Nephron (organoid): ENCODE measurements at regions not wholly inside any gene's neighbourhood (a gene's known extent, or its start where the extent isn't known, plus 50 kb on each side); places are given as distances from the start of the nearest gene placed in this dataset.

ENCODE experiments used
- H3K27ac Mint-ChIP-seq, 3 experiments: 2 replicates each; pipeline ENCODE4 v1.8.0; 2020; ENCODE audit warnings: mixed read lengths in 3 of 3, mild to moderate bottlenecking in 2 of 3, moderate library complexity in 1 of 3
- H3K27me3 Mint-ChIP-seq: 2 replicates; pipeline ENCODE4 v1.8.0; 2021; ENCODE audit warnings: low read depth, mild to moderate bottlenecking, moderate library complexity, mixed read lengths
- H3K36me3 Mint-ChIP-seq: 2 replicates; pipeline ENCODE4 v1.8.0; 2020; ENCODE audit warnings: low read depth, mixed read lengths
- H3K4me1 Mint-ChIP-seq: 2 replicates; pipeline ENCODE4 v1.8.0; 2020; ENCODE audit warnings: mixed read lengths
- H3K4me3 Mint-ChIP-seq, 3 experiments: 2 replicates each; pipeline ENCODE4 v1.8.0; 2020; ENCODE audit warnings: mild to moderate bottlenecking in 3 of 3, mixed read lengths in 3 of 3, moderate library complexity in 2 of 3
- H3K9me3 Mint-ChIP-seq: 2 replicates; pipeline ENCODE4 v1.8.0; 2020; ENCODE audit warnings: mixed read lengths
- TF ChIP-seq, protein P1 (sequence below), 3 experiments: fragments of 200-600 bp; sonication (generic); IDR thresholded peaks; one replicate each; pipeline ENCODE4 v1.5.0; 2021; ENCODE audit warnings: antibody characterized with exemption in 3 of 3; ENCODE audit not compliant: unreplicated experiment in 3 of 3

GRCh38 chr2:14018620-14019019, 613.9 kb upstream of the LRATD1 start:
- H3K36me3 Mint-ChIP-seq, result no peaks in the 10 kb centered on the region
- H3K4me1 Mint-ChIP-seq, result peaks cover 12% of the 10 kb centered on the region
- H3K9me3 Mint-ChIP-seq, result no peaks in the 10 kb centered on the region
- H3K27me3 Mint-ChIP-seq, result no peaks in the 10 kb centered on the region
- no peak overlapping the region for H3K27ac Mint-ChIP-seq
- H3K4me3 Mint-ChIP-seq, result no peak overlapping the region
- TF ChIP-seq, protein P1, sequence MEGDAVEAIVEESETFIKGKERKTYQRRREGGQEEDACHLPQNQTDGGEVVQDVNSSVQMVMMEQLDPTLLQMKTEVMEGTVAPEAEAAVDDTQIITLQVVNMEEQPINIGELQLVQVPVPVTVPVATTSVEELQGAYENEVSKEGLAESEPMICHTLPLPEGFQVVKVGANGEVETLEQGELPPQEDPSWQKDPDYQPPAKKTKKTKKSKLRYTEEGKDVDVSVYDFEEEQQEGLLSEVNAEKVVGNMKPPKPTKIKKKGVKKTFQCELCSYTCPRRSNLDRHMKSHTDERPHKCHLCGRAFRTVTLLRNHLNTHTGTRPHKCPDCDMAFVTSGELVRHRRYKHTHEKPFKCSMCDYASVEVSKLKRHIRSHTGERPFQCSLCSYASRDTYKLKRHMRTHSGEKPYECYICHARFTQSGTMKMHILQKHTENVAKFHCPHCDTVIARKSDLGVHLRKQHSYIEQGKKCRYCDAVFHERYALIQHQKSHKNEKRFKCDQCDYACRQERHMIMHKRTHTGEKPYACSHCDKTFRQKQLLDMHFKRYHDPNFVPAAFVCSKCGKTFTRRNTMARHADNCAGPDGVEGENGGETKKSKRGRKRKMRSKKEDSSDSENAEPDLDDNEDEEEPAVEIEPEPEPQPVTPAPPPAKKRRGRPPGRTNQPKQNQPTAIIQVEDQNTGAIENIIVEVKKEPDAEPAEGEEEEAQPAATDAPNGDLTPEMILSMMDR (IDR thresholded peaks at IDR 0.05; ENCODE audit: unreplicated experiment in 3 of 3), result no peak

GRCh38 chr2:14023558-14023957, 609.0 kb upstream of the LRATD1 start:
- Mint-ChIP-seq H3K27ac (no peak overlapping the region), H3K36me3 (no peaks in the 10 kb centered on the region), H3K9me3 (no peaks in the 10 kb centered on the region), H3K27me3 (no peaks in the 10 kb centered on the region), H3K4me3 (no peak overlapping the region), H3K4me1 (no peaks in the 10 kb centered on the region)
- TF ChIP-seq, protein P1 (IDR thresholded peaks at IDR 0.05; ENCODE audit: unreplicated experiment in 3 of 3), result no peak

DNA sequence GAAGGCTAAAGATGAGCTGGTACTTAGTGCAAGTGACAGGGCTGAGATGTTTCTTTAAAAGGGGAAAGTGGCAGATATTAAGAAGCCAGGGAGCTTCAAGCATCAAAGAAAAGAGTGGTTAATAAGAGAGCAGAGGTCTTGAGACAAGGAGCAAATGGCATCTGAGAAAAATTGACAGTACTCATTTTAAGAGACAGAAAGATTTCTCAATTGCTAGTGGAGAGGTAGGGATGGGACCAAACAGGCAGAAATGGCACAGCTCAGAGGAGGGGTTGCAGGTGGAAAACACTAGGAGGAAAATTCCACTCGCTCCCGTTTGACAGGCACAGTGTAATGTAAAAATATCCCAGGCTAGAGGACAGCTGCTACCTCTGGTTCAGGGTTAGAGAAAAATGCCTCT, 593.4 kb upstream of the LRATD1 start:
- TF ChIP-seq, protein P1 (IDR thresholded peaks at IDR 0.05; ENCODE audit: unreplicated experiment in 3 of 3), result no peak
- Mint-ChIP-seq H3K36me3 (no peaks in the 10 kb centered on the region), H3K4me1 (no peaks in the 10 kb centered on the region), H3K27ac (no peak overlapping the region), H3K9me3 (no peaks in the 10 kb centered on the region), H3K4me3 (no peak overlapping the region), H3K27me3 (no peaks in the 10 kb centered on the region)

DNA sequence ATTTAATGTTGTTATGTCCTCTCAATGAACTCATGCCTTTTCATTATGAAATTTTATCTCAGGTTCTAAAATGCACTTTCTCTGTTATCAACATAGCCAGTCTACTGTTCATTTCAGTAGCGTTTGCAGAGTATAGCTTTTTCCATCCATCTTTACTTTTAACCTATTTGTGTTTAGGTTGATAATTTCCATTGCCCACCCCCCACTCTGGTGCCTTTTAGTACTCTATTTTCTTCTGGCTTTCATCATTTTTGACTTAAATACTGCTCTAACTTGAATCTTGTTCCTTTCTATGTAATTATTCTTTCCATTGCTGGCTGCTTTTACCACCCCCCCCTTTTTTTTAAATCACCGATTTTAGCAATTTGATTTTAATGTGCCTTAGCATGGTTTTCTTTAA, 585.0 kb upstream of the LRATD1 start:
- Mint-ChIP-seq H3K27ac (no peak overlapping the region), H3K9me3 (no peaks in the 10 kb centered on the region), H3K4me1 (no peaks in the 10 kb centered on the region), H3K4me3 (no peak overlapping the region), H3K36me3 (no peaks in the 10 kb centered on the region), H3K27me3 (no peaks in the 10 kb centered on the region)
- TF ChIP-seq, protein P1 (IDR thresholded peaks at IDR 0.05; ENCODE audit: unreplicated experiment in 3 of 3), result no peak

DNA sequence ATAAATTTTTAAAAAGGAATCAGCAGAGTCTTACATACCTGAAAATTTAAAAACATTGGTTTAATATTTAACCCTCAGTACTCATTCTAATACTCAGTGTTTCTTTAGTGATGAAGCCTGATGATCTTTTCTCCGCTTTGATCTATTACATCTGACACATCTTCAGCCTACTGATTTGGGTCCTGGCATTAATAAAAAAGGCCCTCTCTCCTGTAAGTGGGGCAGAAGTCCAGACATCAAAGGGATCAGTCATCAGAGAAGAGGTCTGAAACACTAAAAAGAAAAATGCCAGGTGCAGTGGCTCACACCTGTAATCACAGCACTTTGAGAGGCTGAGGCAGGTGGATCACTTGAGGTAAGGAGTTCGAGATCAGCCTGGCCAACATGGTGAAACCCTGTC, 581.1 kb upstream of the LRATD1 start:
- TF ChIP-seq, protein P1 (IDR thresholded peaks at IDR 0.05; ENCODE audit: unreplicated experiment in 3 of 3), result no peak
- no peak overlapping the region for H3K4me3 Mint-ChIP-seq
- no peaks in the 10 kb centered on the region for H3K4me1 Mint-ChIP-seq
- no peaks in the 10 kb centered on the region for H3K9me3 Mint-ChIP-seq
- H3K27ac Mint-ChIP-seq, result no peak overlapping the region
- no peaks in the 10 kb centered on the region for H3K36me3 Mint-ChIP-seq
- H3K27me3 Mint-ChIP-seq, result no peaks in the 10 kb centered on the region

DNA sequence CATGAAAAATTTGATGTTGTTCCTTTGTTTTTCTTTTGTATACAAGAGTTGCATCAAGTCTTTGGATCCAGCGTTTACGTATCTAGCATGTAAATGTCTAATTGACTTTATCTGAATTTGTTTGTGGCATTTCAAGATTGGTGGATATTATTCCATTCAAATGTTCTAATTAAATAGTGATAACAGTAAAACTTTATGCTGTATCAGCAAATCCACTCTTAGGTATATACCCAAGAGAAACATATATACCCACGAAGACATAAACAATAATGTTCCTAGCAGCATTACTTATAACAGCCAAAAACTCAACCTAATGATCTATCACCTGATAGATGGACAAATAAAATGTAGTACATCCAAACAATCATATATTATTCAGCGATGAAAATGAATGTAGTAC, 579.4 kb upstream of the LRATD1 start:
- no peaks in the 10 kb centered on the region for H3K9me3 Mint-ChIP-seq

More for the DNA sequence above, 579.4 kb upstream of the LRATD1 start:
- H3K4me3 Mint-ChIP-seq, result no peak overlapping the region
- no peaks in the 10 kb centered on the region for H3K27me3 Mint-ChIP-seq
- H3K4me1 Mint-ChIP-seq, result no peaks in the 10 kb centered on the region
- no peak overlapping the region for H3K27ac Mint-ChIP-seq
- no peaks in the 10 kb centered on the region for H3K36me3 Mint-ChIP-seq
- TF ChIP-seq, protein P1 (IDR thresholded peaks at IDR 0.05; ENCODE audit: unreplicated experiment in 3 of 3), result no peak
